NCI-H345 treated with DMSO at 0.1 percent for 48 hours (cell line): ENCODE measurements at regions not wholly inside any gene's neighbourhood (a gene's known extent, or its start where the extent isn't known, plus 50 kb on each side); places are given as distances from the start of the nearest gene placed in this dataset.
A peak's percentile ranks its signal among the peaks of the same experiment; 100 is the strongest.

ENCODE experiments used
- DNase-seq: peaks from one replicate; lab custom pipeline; 2025; ENCODE audit not compliant: unreplicated experiment; lab: John Stamatoyannopoulos, UW

DNA sequence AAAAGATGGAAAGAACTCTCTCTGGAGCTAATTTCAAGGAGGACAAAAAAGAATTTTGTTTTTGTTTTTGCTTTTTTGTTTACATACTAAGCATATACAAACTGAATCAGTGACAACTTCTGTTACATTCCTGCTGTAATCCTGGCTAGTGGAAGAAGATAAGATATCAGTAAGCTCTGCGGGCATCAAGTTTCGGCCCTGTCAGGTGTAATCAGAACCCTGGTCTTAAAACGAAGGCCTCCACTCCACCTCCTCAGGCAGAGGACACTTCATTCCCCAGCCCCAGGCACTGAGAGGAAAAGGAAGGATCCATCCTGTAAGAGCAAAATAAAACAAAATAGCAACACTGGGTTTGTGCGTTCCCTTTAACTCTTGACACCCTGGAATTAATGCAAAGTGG is 88.9 kb upstream of the ARHGAP29 start:
- DNase-seq = no peak

- no peak for DNase-seq
Observed at GRCh38 chr1:94325377-94326302, 88.3 kb upstream of the ARHGAP29 start.

GRCh38 chr1:94324178-94324544 is 86.8 kb upstream of the ARHGAP29 start:
- DNase-seq = no peak

- no peak for DNase-seq
Observed at GRCh38 chr1:94323311-94324177, 86.2 kb upstream of the ARHGAP29 start.

GRCh38 chr1:94322696-94323095 is 85.3 kb upstream of the ARHGAP29 start:
- DNase-seq = no peak

DNA sequence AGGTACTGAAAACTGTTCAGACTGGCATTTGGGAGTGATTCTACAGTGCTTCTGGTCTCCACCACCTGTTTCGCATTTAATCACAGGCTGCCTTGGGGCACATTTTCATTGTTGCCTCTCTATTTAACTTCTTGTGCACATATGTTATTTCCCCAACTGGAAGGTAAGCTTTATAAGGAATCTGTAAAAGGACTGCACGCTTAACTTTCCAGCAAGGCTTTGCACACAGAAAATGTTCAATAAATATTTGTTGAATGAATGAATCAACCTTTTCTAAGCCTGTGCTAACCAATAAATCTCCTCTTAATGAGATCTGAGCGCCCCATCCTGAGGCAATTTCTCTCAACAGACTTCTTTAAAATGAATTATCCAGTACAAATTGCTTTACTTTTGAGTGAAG is 84.3 kb upstream of the ARHGAP29 start:
- peak; percentile 13 for DNase-seq

DNA sequence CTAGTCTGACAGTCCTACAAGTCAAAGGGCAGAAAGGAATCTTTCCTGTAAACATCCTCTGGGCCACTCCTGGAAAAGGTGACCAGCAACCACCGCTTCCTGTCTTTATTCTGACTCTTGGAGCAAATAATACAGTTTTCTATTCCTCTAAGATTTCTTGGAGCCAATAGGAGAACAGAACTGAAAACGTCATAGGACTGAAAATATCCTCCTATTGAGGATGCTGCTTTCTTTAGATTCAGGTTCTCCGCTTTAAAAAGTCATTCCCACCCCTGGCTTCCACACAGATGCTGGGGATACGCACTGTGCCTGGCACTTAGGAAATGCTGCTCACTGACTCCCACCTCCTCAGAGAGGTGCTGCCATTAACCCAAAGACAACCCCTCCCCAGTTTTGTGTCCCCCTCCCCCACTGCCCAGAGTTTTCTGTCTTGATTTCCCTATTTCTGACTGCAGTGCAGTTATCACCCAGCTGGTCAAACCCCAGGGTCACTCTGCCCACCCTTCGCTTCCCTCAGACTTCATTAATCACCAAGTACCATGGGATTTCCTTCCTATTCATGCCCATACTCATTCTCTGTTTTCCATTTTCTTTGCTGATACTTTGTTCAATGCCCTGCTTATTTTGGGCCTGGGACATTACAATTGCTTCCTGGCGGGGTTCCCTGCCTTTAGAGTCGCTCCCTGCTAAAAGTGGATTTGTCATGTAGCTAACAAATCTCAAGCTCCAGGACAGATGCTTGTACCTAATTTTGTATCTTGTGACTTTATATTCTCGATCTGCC is 82.1 kb upstream of the ARHGAP29 start:
- DNase-seq = no peak

DNA sequence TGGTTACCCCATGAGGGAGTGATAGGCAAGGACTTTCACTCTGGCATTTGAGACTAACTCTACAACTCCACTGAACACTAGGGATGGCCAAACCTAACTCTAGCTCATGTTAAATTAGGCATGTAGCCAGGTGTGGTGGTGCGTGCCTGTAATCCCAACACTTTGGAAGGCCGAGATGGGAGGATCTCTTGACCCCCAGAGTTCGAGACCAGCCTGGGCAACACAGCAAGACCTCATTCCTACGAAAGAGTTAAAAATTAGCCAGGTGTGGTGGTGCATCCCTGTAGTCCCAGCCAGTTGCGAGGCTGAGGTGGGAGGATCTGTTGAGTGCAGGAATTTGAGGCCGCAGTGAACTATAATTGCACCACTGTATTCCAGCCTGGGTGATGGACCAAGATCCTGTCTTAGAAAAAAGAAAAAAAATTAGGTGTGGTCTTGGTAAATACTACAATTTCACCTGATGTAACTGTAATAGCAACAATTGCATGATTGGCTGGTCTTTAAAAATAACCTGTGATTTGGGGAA is 81.2 kb upstream of the ARHGAP29 start:
- no peak for DNase-seq

DNA sequence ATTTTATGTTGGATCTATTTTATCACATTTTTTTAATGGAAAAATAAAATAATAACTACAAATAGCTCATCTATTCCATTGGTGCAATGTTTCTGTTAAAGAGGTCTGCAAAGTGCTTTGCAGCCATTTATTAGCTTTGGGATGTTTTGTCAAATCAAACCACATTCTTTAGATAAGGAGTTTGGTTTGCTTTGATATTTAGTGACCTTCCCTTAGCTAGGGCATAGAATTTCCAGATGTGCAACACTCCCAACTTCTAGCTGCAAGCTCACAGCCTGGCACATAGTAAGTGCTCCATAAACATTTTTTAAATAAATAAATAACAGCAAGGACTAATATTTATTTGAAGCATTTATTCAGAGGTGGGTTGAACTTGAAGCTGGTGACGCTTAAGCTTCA is 80.4 kb upstream of the ARHGAP29 start:
- no peak for DNase-seq

DNA sequence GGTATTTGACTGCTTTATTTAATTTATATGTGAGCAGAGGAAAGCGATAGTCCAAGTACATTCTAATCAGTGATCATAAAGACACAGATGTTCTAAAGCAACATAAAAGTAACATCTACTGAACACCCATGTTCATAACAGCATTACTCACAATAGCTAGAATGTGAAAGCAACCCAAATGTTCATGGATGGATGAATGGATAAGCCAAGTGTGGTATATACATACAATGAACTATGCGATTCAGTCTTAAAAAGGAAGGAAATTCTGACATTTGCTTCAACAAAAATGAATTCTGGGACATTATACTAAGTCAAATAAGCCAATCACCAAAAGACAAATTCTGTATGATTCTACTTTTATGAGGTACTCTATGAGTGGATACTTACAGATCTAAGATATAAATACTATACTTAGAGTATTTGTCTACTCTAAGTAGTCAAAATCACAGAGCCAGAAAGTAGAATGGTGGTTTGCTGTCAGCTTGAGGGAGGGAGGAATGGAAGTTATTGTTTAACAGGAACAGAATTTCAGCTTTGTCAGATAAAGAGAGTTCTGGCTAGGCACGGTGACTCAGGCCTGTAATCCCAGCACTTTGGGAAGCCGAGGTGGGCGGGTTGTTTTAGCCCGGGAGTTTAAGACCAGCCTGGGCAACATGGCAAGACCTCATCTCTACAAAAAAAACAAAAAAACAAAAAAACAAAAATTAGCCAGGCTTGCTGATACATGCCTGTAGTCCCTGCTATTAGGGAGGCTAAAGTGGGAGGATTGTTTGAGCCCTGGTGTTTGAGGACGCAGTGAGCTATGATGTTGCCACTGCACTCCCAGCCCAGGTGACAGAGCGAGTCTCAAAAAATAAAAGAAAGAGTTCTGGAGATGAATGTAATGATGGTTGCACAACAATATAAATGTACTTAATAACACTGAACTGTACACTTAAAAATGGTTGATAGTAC is 79.7 kb upstream of the ARHGAP29 start:
- no peak for DNase-seq

DNA sequence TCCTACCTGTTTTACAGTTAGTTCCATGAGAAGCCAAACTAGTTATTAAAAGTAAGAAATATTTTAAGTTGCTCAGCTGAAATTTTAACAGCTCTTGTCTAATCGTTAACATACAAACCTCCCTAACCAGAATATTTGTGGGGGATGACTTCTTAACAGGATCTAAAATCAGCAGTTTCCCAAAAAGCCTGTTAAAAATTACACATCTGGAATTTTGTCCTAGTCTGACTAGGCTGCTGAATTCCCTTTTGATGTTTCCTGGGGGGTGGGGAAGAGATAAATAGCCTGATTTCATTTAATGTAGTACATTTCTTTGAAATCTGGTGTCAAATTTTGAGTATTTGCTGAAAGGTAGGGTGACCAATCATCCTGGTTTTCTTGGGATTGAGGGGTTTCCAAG is 78.8 kb upstream of the ARHGAP29 start:
- no peak for DNase-seq

DNA sequence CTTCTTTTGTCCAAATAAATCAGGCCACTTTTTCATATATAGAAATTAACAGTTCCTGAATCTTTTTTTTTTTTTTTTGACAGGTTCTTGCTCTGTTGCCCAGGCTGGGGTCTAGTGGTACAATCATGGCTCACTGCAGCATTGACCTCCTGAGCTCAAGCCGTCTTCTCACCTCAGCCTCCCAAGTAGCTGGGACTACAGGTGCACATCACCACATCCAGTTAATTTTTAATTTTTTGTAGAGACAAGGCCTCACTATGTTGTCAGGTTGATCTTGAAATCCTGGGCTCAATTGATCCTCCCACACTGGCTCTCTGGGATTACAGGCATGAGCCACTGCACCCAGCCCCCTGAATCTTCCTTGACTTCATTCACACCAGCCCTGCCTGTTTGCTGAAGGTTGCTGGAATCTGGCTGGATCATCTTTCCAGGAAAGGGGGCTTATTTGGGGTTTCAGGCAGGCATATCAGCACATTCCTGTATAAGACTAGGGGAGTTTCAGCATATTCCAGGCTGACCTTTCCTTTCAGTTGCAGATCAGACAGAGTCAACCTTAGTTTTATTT is 78.2 kb upstream of the ARHGAP29 start:
- no peak for DNase-seq

GRCh38 chr1:94314222-94314858 is 77.0 kb upstream of the ARHGAP29 start:
- no peak for DNase-seq

DNA sequence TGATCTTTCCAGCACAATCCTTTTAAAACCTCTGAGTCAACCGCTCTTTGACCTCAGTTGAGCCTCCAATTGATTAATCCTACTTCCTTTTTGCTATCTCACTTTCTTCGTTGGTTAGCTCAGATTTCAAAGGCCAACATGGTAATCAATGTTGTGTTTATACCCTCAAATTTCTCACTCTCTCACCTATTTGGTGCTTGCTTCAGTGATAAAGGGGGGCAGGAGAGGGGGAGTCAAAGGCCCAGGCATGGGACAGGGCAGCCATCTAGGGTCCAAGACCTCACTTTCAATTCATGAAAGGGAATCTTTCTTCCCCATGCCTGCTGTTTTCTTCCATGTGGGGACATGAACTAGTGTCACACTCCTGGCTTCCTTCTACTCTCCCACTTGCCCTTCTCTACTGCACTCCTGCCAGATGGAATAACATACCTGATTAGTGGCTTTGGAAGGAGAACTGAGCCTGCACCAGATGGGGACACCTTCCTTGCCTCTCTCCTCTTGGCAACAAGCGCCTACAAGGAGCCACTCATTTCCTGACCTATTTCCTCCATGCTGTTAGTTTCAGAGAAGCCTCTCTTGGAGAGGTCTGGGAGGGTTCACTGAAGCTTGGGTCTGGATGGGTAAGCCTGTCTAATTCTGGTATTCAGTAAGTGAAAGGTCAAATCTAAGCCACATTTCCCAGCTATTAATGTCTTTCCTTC is 73.3 kb upstream of the ARHGAP29 start:
- DNase-seq = no peak

- DNase-seq = no peak
Observed at GRCh38 chr1:94309829-94310569, 72.6 kb upstream of the ARHGAP29 start.

DNA sequence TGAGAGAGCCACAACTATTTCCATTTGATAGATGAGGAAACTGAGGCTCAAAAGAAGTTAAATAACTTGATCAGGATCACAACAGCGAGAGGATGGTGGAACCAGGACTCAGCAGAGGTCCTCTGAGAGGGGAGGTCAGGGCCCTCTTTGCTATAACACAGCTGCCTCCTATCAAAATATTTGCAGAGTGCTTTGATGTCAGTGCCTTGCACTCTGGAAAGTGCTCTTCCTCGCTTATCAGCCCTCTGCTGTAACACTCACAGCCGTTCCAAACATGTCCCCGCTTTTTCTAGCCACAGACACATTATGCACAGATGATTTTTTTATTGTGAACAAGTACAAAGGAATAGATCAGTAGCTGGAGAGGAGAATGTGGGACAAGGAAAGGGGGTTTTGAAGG is 71.8 kb upstream of the ARHGAP29 start:
- DNase-seq = no peak

- DNase-seq = no peak
Observed at GRCh38 chr1:94306521-94306920, 69.1 kb upstream of the ARHGAP29 start.

- no peak for DNase-seq
Observed at GRCh38 chr1:94305704-94306103, 68.3 kb upstream of the ARHGAP29 start.
